Nephron (organoid): ENCODE measurements at regions not wholly inside any gene's neighbourhood (a gene's known extent, or its start where the extent isn't known, plus 50 kb on each side); places are given as distances from the start of the nearest gene placed in this dataset.
"Not testable (repeated sequence)": the region's sequence is repeated elsewhere in the genome, so short reads cannot be mapped to it uniquely, and the experiment has no call there.

Experiments used
- H3K27ac Mint-ChIP-seq, 3 experiments: 2 replicates each; pipeline ENCODE4 v1.8.0; 2020; ENCODE audit warnings: mixed read lengths in 3 of 3, mild to moderate bottlenecking in 2 of 3, moderate library complexity in 1 of 3
- H3K27me3 Mint-ChIP-seq: 2 replicates; pipeline ENCODE4 v1.8.0; 2021; ENCODE audit warnings: low read depth, mild to moderate bottlenecking, moderate library complexity, mixed read lengths
- H3K36me3 Mint-ChIP-seq: 2 replicates; pipeline ENCODE4 v1.8.0; 2020; ENCODE audit warnings: low read depth, mixed read lengths
- H3K4me1 Mint-ChIP-seq: 2 replicates; pipeline ENCODE4 v1.8.0; 2020; ENCODE audit warnings: mixed read lengths
- H3K4me3 Mint-ChIP-seq, 3 experiments: 2 replicates each; pipeline ENCODE4 v1.8.0; 2020; ENCODE audit warnings: mild to moderate bottlenecking in 3 of 3, mixed read lengths in 3 of 3, moderate library complexity in 2 of 3
- H3K9me3 Mint-ChIP-seq: 2 replicates; pipeline ENCODE4 v1.8.0; 2020; ENCODE audit warnings: mixed read lengths
- CTCF ChIP-seq, 3 experiments: fragments of 200-600 bp; sonication (generic); IDR thresholded peaks; one replicate each; pipeline ENCODE4 v1.5.0; 2021; ENCODE audit warnings: antibody characterized with exemption in 3 of 3; ENCODE audit not compliant: unreplicated experiment in 3 of 3

DNA sequence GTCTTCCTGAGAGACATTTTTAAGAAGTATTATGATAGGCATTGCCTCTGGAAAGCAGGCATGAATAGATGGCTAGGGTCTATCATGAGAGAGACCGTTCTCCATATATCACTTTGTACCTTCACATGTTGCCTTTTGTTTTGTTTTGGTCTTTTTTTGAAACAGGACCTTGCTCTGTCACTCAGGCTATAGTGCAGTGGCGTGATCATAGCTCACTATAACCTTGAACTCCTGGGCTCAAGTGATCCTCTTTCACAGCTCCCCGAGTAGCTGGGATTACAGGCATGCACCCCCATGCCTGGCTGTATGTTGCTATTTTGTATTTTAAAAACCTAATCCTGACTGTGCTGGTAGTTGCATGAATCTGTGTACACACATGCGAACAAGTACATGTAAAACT lies 869.6 kb upstream of the DEFB115 start:
- not testable (repeated sequence) for H3K36me3 Mint-ChIP-seq, H3K27me3 Mint-ChIP-seq, H3K27ac Mint-ChIP-seq, H3K4me3 Mint-ChIP-seq, H3K4me1 Mint-ChIP-seq
- peaks cover 25% of the 10 kb centered on the region for H3K9me3 Mint-ChIP-seq

DNA sequence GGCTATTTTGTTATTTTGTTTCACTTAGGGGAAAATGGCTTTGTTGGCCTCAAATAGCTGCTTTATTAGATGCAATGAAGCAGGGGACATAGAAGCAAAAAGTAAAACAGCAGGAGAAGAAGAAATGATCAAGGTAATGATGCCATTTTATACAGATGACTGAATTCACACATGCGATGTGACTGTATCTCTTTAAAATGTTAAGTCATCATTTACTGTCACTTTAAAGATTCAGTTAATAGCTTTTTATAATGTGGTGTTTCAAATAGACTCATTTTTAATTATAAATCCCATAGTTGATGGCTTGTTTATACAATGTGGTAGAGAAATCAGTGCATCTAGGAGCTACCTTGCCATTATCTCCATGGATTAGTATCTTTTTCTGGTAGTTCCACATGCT lies 863.9 kb upstream of the DEFB115 start:
- H3K4me3 Mint-ChIP-seq, H3K4me1 Mint-ChIP-seq, H3K27ac Mint-ChIP-seq: not testable (repeated sequence)

GRCh38 chr20:30397111-30397510 lies 860.4 kb upstream of the DEFB115 start:
- H3K36me3 Mint-ChIP-seq, H3K27ac Mint-ChIP-seq, H3K4me1 Mint-ChIP-seq, H3K4me3 Mint-ChIP-seq, H3K27me3 Mint-ChIP-seq: not testable (repeated sequence)
- peaks cover 17% of the 10 kb centered on the region for H3K9me3 Mint-ChIP-seq

More for the DNA sequence above, 863.9 kb upstream of the DEFB115 start:
- H3K9me3 Mint-ChIP-seq, H3K27me3 Mint-ChIP-seq, H3K36me3 Mint-ChIP-seq: not testable (repeated sequence)

DNA sequence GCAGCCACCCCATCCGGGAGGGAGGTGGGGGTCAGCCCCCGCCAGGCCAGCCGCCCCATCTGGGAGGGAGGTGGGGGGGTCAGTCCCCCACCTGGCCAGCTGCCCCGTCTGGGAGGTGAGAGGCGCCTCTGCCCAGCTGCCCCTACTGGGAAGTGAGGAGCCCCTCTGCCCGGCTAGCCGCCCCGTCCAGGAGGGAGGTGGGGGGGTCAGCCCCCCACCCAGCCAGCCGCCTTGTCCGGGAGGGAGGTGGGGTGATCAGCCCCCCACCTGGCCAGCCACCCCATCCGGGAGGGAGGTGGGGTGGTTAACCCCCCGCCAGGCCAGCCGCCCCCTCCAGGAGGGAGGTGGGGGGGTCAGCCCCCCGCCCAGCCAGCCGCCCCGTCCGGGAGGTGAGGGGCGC lies 852.4 kb upstream of the DEFB115 start:
- H3K27me3 Mint-ChIP-seq, H3K4me1 Mint-ChIP-seq, H3K36me3 Mint-ChIP-seq, H3K27ac Mint-ChIP-seq, H3K4me3 Mint-ChIP-seq: not testable (repeated sequence)
- H3K9me3 Mint-ChIP-seq, result peaks cover 37% of the 10 kb centered on the region

- H3K4me3 Mint-ChIP-seq, H3K27me3 Mint-ChIP-seq, H3K4me1 Mint-ChIP-seq, H3K36me3 Mint-ChIP-seq, H3K27ac Mint-ChIP-seq: not testable (repeated sequence)
- H3K9me3 Mint-ChIP-seq, result peaks cover 36% of the 10 kb centered on the region
Observed at GRCh38 chr20:30405585-30405984, 851.9 kb upstream of the DEFB115 start.

DNA sequence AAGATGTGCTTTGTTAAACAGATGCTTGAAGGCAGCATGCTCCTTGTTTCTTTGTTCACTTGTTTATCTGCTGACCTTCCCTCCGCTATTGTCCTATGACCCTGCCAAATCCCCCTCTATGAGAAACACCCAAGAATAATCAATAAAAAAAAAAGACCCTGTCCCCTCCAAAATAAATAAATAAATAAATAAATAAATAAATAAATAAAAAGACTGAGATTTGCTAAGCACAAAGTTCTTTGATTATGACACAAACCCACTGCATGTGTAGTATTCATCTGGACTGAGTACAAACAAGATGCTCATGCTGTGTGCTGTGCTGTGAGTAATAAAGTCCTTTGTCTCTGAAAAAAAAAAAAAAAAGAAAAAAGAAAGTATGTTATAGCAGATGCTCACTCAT lies 851.1 kb upstream of the DEFB115 start:
- not testable (repeated sequence) for H3K27me3 Mint-ChIP-seq, H3K36me3 Mint-ChIP-seq, H3K4me3 Mint-ChIP-seq, H3K4me1 Mint-ChIP-seq, H3K27ac Mint-ChIP-seq
- H3K9me3 Mint-ChIP-seq, result peaks cover 33% of the 10 kb centered on the region

- Mint-ChIP-seq H3K4me1 (no peaks in the 10 kb centered on the region), H3K27me3 (no peaks in the 10 kb centered on the region), H3K27ac (no peak overlapping the region), H3K4me3 (no peak overlapping the region), H3K36me3 (no peaks in the 10 kb centered on the region), H3K9me3 (peaks cover 34% of the 10 kb centered on the region)
- TF ChIP-seq CTCF (IDR thresholded peaks at IDR 0.05; ENCODE audit: unreplicated experiment in 3 of 3), result no peak
Observed at GRCh38 chr20:30412972-30413371, 844.5 kb upstream of the DEFB115 start.

DNA sequence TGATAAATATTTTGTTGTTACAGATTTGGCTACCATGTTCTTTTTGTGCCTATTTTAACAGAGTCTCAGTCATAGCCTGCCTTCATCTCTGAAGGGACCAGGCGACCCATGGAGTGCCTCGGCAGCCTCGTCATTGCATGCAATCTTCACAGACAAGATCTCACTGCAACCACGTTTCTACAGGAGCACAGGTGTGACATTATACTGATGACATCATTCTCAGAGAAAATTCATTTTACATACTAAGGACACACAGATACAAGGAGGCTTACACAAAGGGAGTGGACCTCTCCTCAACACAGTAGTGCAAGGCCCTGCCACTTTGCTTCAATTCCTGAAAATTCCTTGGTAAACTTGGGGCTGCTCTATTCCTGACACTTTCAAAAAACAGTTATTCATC lies 840.1 kb upstream of the DEFB115 start:
- not testable (repeated sequence) for H3K36me3 Mint-ChIP-seq, H3K27ac Mint-ChIP-seq, H3K4me3 Mint-ChIP-seq, H3K27me3 Mint-ChIP-seq, H3K4me1 Mint-ChIP-seq
- peaks cover 18% of the 10 kb centered on the region for H3K9me3 Mint-ChIP-seq

DNA sequence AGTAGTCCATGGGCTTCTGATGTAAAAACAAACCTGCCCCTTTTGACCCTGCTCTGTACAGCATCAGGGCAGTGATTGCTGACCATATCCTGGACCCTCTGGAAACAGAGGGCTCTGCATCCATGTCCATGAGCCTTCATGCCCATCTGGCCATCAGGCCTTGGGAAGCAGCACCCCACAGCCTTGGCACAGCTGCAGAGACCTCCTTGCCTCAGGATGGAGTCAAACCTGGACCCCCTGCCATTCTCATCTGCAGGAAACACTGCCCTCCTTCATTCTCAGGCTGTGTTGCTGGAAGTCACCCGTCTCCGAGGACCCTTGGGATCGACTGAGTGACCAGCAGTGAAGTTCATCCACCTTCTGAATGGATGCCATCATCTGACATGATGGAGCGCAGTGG lies 839.1 kb upstream of the DEFB115 start:
- not testable (repeated sequence) for H3K27ac Mint-ChIP-seq, H3K4me1 Mint-ChIP-seq, H3K36me3 Mint-ChIP-seq, H3K4me3 Mint-ChIP-seq, H3K27me3 Mint-ChIP-seq
- H3K9me3 Mint-ChIP-seq, result peaks cover 23% of the 10 kb centered on the region

DNA sequence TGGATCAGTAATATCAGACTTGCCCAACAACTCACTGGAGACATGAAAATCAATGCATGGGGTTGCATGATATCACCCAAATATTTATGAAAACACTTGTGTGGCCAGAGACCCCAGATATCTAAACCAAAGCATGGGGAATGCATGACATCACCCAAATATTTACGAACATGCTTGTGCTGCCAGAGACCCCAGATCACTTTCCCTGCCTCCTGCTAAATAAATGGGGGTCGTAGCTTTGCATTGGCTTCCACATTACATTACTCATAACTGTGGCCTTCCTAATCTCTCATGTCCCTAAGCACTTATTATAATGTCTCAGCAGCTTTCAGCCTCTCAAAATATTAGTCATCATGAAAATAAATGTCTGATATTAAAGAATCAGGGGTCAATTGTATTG lies 838.0 kb upstream of the DEFB115 start:
- Mint-ChIP-seq H3K9me3 (peaks cover 26% of the 10 kb centered on the region), H3K27ac (no peak overlapping the region), H3K27me3 (no peaks in the 10 kb centered on the region), H3K4me1 (no peaks in the 10 kb centered on the region), H3K4me3 (no peak overlapping the region), H3K36me3 (no peaks in the 10 kb centered on the region)
- no peak for TF ChIP-seq CTCF (IDR thresholded peaks at IDR 0.05; ENCODE audit: unreplicated experiment in 3 of 3)

DNA sequence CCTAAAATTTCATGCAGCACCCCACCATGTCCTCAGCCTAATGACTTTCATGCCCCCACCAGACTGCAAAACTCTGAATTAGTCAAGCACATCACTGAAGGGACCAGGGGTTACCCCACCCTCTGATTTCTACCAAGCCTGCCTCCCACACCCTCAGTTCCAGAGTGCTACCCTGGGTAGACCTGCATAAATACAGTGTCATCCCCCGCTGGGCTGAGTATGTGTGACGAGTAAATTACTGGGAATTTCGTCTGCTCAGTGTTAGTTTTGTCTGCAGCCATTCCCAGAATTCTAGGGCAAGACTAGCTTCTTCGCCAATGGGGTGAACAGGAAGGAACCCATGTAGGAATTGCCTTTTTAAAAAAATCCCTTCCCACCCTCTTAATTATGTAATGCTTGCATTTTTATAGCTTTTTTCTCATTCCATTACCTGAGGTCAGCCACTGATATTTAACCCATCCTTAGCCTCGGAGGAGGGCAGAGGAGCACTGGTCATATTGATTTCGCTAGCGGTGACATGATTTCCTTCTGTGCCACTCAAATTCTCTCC lies 837.5 kb upstream of the DEFB115 start:
- not testable (repeated sequence) for H3K4me1 Mint-ChIP-seq, H3K27ac Mint-ChIP-seq, H3K4me3 Mint-ChIP-seq, H3K36me3 Mint-ChIP-seq, H3K27me3 Mint-ChIP-seq
- peaks cover 28% of the 10 kb centered on the region for H3K9me3 Mint-ChIP-seq
